ENCODE measurements at regions not wholly inside any gene's neighbourhood (a gene's known extent, or its start where the extent isn't known, plus 50 kb on each side); places are given as distances from the start of the nearest gene placed in this dataset.

DNA sequence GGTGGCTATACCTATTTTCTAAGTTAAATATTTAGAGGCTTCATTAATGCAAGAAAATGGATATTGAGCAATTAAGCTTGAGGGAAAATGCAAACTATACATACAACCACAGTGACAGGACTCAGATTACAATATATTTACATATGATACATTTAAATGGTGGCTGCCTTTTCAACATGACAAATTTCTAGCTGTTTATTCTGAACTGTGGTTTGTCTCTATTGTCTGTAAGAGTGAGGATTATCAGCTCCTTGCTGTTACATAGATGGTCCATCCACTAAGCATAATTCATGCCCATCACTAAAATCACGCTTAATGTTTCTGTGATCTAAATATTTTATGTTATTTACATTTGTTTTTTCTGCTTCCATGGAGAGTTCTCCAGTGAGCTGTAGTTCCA lies 81.1 kb upstream of the SGCD start:
- no peak for TF ChIP-seq POLR2AphosphoS5 (IDR thresholded peaks at IDR 0.05)
- TF ChIP-seq, protein P1, sequence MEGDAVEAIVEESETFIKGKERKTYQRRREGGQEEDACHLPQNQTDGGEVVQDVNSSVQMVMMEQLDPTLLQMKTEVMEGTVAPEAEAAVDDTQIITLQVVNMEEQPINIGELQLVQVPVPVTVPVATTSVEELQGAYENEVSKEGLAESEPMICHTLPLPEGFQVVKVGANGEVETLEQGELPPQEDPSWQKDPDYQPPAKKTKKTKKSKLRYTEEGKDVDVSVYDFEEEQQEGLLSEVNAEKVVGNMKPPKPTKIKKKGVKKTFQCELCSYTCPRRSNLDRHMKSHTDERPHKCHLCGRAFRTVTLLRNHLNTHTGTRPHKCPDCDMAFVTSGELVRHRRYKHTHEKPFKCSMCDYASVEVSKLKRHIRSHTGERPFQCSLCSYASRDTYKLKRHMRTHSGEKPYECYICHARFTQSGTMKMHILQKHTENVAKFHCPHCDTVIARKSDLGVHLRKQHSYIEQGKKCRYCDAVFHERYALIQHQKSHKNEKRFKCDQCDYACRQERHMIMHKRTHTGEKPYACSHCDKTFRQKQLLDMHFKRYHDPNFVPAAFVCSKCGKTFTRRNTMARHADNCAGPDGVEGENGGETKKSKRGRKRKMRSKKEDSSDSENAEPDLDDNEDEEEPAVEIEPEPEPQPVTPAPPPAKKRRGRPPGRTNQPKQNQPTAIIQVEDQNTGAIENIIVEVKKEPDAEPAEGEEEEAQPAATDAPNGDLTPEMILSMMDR (IDR thresholded peaks at IDR 0.05 in 8 of 11, conservative IDR thresholded peaks at IDR 0.05 in 3 of 11), result no peak

All from spleen (tissue), 7 donors.